ENCODE measurements at regions not wholly inside any gene's neighbourhood (a gene's known extent, or its start where the extent isn't known, plus 50 kb on each side); places are given as distances from the start of the nearest gene placed in this dataset.
A peak's percentile ranks its signal among the peaks of the same experiment; 100 is the strongest.

GRCh38 chr2:160581448-160581847, 87.8 kb upstream of the RBMS1 start:
- no peaks in the 10 kb centered on the region for H3K36me3 ChIP-seq (ENCODE audit: control insufficient read depth in 2 of 2, extremely low read depth in 1 of 2, insufficient read depth in 2 of 2, low read length in 2 of 2)
- H3K27ac ChIP-seq (ENCODE audit: control insufficient read depth, insufficient read depth, low read length): no peak overlapping the region
- no peak overlapping the region for H3K4me2 ChIP-seq (ENCODE audit: control insufficient read depth, extremely low read depth, insufficient read depth, low read depth, low read length)
- H2AFZ ChIP-seq (ENCODE audit: control insufficient read depth, low read length): no peak overlapping the region
- H3K9me1 ChIP-seq (ENCODE audit: control insufficient read depth, extremely low read depth, insufficient read depth, low read length): no peaks in the 10 kb centered on the region
- no peaks in the 10 kb centered on the region for H4K20me1 ChIP-seq (ENCODE audit: control insufficient read depth, extremely low read depth, insufficient read depth, low read length)
- no peaks in the 10 kb centered on the region for H3K9me3 ChIP-seq (ENCODE audit: control insufficient read depth, low read depth, low read length)
- FAIRE-seq: peak; percentile 36
- no peak for DNase-seq (ENCODE audit: low read depth, low spot score)
- TF ChIP-seq EZH2 (IDR thresholded peaks at IDR 0.05; ENCODE audit: low read length): no peak
- no peak for TF ChIP-seq CTCF (optimal IDR thresholded peaks at IDR 0.05 in 1 of 3, IDR thresholded peaks at IDR 0.05 in 1 of 3, conservative IDR thresholded peaks at IDR 0.05 in 1 of 3; ENCODE audit: extremely low read depth in 1 of 3, insufficient read depth in 2 of 3, low read length in 3 of 3)
- no peak overlapping the region for H3K9ac ChIP-seq (ENCODE audit: control insufficient read depth, extremely low read depth, insufficient read depth, low read length)
- no peaks in the 10 kb centered on the region for H3K27me3 ChIP-seq (ENCODE audit: control insufficient read depth, extremely low read depth, insufficient read depth, low read length)
- no peak overlapping the region for H3K4me3 ChIP-seq (ENCODE audit: control insufficient read depth in 2 of 3, extremely low read depth in 1 of 3, insufficient read depth in 2 of 3, low read depth in 1 of 3, low read length in 3 of 3)
- peaks cover 6% of the 10 kb centered on the region for H3K4me1 ChIP-seq (ENCODE audit: control insufficient read depth, extremely low read depth, insufficient read depth, low read length)
- no peaks in the 10 kb centered on the region for H3K79me2 ChIP-seq (ENCODE audit: control insufficient read depth, insufficient read depth, low read length)
- dilution Hi-C loops (cut with MboI; ENCODE audit: extremely low pct_ligation_motif_present, low sequenced_read_pairs): no loop called here

GRCh38 chr2:160582081-160582480, 88.5 kb upstream of the RBMS1 start:
- Histone ChIP-seq H2AFZ (ENCODE audit: control insufficient read depth, low read length) (no peak overlapping the region), H3K4me1 (ENCODE audit: control insufficient read depth, extremely low read depth, insufficient read depth, low read length) (peaks cover 6% of the 10 kb centered on the region), H3K27me3 (ENCODE audit: control insufficient read depth, extremely low read depth, insufficient read depth, low read length) (no peaks in the 10 kb centered on the region), H3K4me2 (ENCODE audit: control insufficient read depth, extremely low read depth, insufficient read depth, low read depth, low read length) (no peak overlapping the region), H3K27ac (ENCODE audit: control insufficient read depth, insufficient read depth, low read length) (no peak overlapping the region), H3K9me1 (ENCODE audit: control insufficient read depth, extremely low read depth, insufficient read depth, low read length) (no peaks in the 10 kb centered on the region), H3K79me2 (ENCODE audit: control insufficient read depth, insufficient read depth, low read length) (no peaks in the 10 kb centered on the region), H3K4me3 (ENCODE audit: control insufficient read depth in 2 of 3, extremely low read depth in 1 of 3, insufficient read depth in 2 of 3, low read depth in 1 of 3, low read length in 3 of 3) (no peak overlapping the region), H3K36me3 (ENCODE audit: control insufficient read depth in 2 of 2, extremely low read depth in 1 of 2, insufficient read depth in 2 of 2, low read length in 2 of 2) (no peaks in the 10 kb centered on the region), H3K9ac (ENCODE audit: control insufficient read depth, extremely low read depth, insufficient read depth, low read length) (no peak overlapping the region), H3K9me3 (ENCODE audit: control insufficient read depth, low read depth, low read length) (no peaks in the 10 kb centered on the region), H4K20me1 (ENCODE audit: control insufficient read depth, extremely low read depth, insufficient read depth, low read length) (no peaks in the 10 kb centered on the region)
- TF ChIP-seq EZH2 (IDR thresholded peaks at IDR 0.05; ENCODE audit: low read length): no peak
- TF ChIP-seq CTCF (optimal IDR thresholded peaks at IDR 0.05 in 1 of 3, IDR thresholded peaks at IDR 0.05 in 1 of 3, conservative IDR thresholded peaks at IDR 0.05 in 1 of 3; ENCODE audit: extremely low read depth in 1 of 3, insufficient read depth in 2 of 3, low read length in 3 of 3): no peak
- no peak for FAIRE-seq
- dilution Hi-C loops (cut with MboI; ENCODE audit: extremely low pct_ligation_motif_present, low sequenced_read_pairs): no loop called here
- no peak for DNase-seq (ENCODE audit: low read depth, low spot score)

Measured in keratinocyte (primary cell).